K562 (cell line): ENCODE measurements at regions not wholly inside any gene's neighbourhood (a gene's known extent, or its start where the extent isn't known, plus 50 kb on each side); places are given as distances from the start of the nearest gene placed in this dataset.

Source experiments
- DMBX1 ChIP-seq: fragments of 250-450 bp; sonication (Bioruptor Pico); IDR thresholded peaks from 2 replicates; pipeline ENCODE4 v1.8.0; 2022; ENCODE audit warnings: inconsistent platforms, mild to moderate bottlenecking, moderate library complexity, borderline replicate concordance
- GTF2A2 ChIP-seq: IDR thresholded peaks from 2 replicates; pipeline ENCODE4 v1.6.1; 2016; ENCODE audit warnings: mild to moderate bottlenecking, missing genetic modification characterization, missing compliant biosample characterization
- GTF3C2 ChIP-seq: IDR thresholded peaks from 3 replicates; pipeline ENCODE4 v1.6.1; 2011; ENCODE audit warnings: borderline replicate concordance, mild to moderate bottlenecking, moderate library complexity; ENCODE audit not compliant: insufficient read length; ENCODE audit errors: extremely low read depth
- HMGXB4 ChIP-seq: sonication (generic); formaldehyde crosslinking; IDR thresholded peaks from 2 replicates; pipeline ENCODE4 v1.8.1; 2023; ENCODE audit warnings: mild to moderate bottlenecking, missing genetic modification reagents
- MTA1 ChIP-seq: fragments of 450-650 bp; IDR thresholded peaks from 2 replicates; pipeline ENCODE4 v1.6.1; 2017; ENCODE audit warnings: borderline replicate concordance
- TFE3 ChIP-seq: fragments of 450-650 bp; formaldehyde crosslinking; IDR thresholded peaks from 2 replicates; pipeline ENCODE4 v1.4.0; 2020; ENCODE audit warnings: mild to moderate bottlenecking, mixed read lengths
- UBTF ChIP-seq, 2 experiments: IDR thresholded peaks; 2 replicates each; pipeline ENCODE4 v1.6.1; 2012; ENCODE audit warnings: improper control_type of control experiment in 2 of 2, low read depth in 2 of 2, low read length in 2 of 2, borderline replicate concordance in 1 of 2
- ZC3H8 ChIP-seq: fragments of 450-650 bp; IDR thresholded peaks from 2 replicates; pipeline ENCODE4 v1.6.1; 2017
- ZNF143 ChIP-seq: sonication (generic); formaldehyde crosslinking; IDR thresholded peaks from 2 replicates; pipeline ENCODE4 v1.9.0; 2022; ENCODE audit warnings: mild to moderate bottlenecking, missing genetic modification reagents
- ZNF263 ChIP-seq: sonication (generic); formaldehyde crosslinking; IDR thresholded peaks from 2 replicates; pipeline ENCODE4 v1.8.0; 2022; ENCODE audit warnings: mild to moderate bottlenecking, missing genetic modification reagents, borderline replicate concordance
- ZNF347 ChIP-seq: fragments of 450-650 bp; formaldehyde crosslinking; IDR thresholded peaks from 2 replicates; pipeline ENCODE4 v1.4.0; 2020; ENCODE audit warnings: low read depth, mild to moderate bottlenecking, moderate library complexity
- ZNF436 ChIP-seq: fragments of 250-450, 450-650 bp; sonication (Bioruptor Pico); formaldehyde crosslinking; IDR thresholded peaks from 2 replicates; pipeline ENCODE4 v1.7.0; 2020; ENCODE audit warnings: mild to moderate bottlenecking

DNA sequence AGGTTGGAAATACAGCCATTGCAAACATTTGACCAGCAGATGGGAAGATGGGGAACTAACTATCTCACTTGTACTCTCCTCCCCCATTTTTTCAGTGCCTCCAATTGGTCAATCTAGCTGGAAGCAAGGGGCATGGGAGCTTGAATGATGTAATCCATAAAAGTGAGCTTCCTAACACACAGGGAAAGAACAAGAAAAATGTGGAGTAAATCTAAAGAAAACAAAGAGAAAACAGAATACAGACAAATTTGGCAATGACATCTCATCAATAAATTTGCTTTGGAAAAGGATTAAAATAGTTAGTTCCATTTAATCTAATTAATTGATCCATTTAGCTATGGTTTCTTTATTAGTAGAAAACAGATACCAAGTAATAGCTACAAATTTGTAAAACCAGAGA, 592.6 kb upstream of the SOX9 start (continued):
- TF ChIP-seq UBTF (IDR thresholded peaks at IDR 0.05; ENCODE audit: borderline replicate concordance in 1 of 2, low read depth in 2 of 2, low read length in 2 of 2): no peak
- TF ChIP-seq MTA1: no peak
- no peak for TF ChIP-seq GTF2A2 (tag)
- TF ChIP-seq TFE3 (CRISPR knock-in tag): no peak
- no peak for TF ChIP-seq ZNF263 (CRISPR knock-in tag)
- no peak for TF ChIP-seq GTF3C2
- TF ChIP-seq ZNF436 (CRISPR knock-in tag): no peak
- TF ChIP-seq ZC3H8: no peak
- no peak for TF ChIP-seq HMGXB4
- no peak for TF ChIP-seq ZNF347 (CRISPR knock-in tag)
- no peak for TF ChIP-seq DMBX1 (CRISPR knock-in tag)
- no peak for TF ChIP-seq ZNF143 (CRISPR knock-in tag)
